Right lobe of liver (tissue), 4 donors: ENCODE measurements at regions not wholly inside any gene's neighbourhood (a gene's known extent, or its start where the extent isn't known, plus 50 kb on each side); places are given as distances from the start of the nearest gene placed in this dataset.

Experiments used
- POLR2A ChIP-seq: fragments of 450-650 bp; IDR thresholded peaks from one replicate; pipeline ENCODE4 v1.6.1; 2017; ENCODE audit warnings: antibody characterized with exemption, mild to moderate bottlenecking
- TF ChIP-seq, protein P1 (sequence below), 4 donors: fragments of 200-600 bp in 3 of 4; fragments of 450-650 bp in 1 of 4; IDR thresholded peaks; one replicate each; pipeline versions ENCODE4 v1.5.1 to v1.8.0; 2016 to 2022; ENCODE audit warnings: antibody characterized with exemption in 4 of 4, mild to moderate bottlenecking in 2 of 4
- donor health status: DM: no; HTN: no; CAD: no.
- donor health status: DM: no; HTN: no; CAD: no.
- donor health status: DM: no; HTN: yes; CAD: no.

DNA sequence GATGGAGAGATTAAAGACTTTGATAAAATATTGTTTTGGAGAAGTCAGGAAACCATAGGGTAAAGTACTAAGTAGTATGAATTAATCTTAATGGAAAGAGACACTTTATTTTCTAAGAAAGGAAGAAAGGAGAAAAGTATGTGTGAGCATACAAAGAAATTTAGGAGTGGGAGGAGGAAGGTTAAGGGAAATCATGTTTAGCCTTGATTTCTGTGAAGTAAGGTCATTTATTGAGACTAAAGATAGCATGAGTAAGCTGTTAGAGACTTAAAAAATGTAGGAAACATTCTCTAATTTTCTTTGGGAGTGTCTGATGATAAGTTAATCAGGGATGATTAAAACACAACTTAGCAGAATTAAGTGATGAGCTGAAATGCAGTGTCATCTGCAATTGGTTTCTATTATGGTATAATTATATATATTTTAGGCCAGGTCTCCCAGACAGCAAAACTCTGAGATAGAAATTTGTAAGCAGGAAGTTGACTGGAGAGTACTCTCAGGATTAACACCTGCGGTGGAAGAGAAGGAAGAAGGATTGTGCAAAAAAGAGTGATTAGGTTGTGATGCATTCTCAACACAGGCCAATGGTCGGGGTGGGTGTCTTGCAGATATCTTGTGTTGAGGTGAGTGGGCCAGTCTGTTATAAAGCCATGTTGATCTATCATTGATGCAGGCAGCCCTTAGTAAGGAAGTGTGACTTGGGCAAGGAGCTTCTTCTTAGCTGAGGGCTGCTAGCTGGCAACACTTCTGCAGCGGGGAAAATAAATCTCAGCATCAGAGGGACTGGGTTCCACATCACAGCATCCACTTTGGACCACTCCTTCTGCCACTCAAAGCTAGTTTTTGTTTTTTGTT is 256.2 kb downstream of the AEBP2 start:
- TF ChIP-seq, protein P1, sequence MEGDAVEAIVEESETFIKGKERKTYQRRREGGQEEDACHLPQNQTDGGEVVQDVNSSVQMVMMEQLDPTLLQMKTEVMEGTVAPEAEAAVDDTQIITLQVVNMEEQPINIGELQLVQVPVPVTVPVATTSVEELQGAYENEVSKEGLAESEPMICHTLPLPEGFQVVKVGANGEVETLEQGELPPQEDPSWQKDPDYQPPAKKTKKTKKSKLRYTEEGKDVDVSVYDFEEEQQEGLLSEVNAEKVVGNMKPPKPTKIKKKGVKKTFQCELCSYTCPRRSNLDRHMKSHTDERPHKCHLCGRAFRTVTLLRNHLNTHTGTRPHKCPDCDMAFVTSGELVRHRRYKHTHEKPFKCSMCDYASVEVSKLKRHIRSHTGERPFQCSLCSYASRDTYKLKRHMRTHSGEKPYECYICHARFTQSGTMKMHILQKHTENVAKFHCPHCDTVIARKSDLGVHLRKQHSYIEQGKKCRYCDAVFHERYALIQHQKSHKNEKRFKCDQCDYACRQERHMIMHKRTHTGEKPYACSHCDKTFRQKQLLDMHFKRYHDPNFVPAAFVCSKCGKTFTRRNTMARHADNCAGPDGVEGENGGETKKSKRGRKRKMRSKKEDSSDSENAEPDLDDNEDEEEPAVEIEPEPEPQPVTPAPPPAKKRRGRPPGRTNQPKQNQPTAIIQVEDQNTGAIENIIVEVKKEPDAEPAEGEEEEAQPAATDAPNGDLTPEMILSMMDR (IDR thresholded peaks at IDR 0.05): no peak
- TF ChIP-seq POLR2A: no peak
